KG1 (cell line): ENCODE measurements at regions not wholly inside any gene's neighbourhood (a gene's known extent, or its start where the extent isn't known, plus 50 kb on each side); places are given as distances from the start of the nearest gene placed in this dataset.
A peak's percentile ranks its signal among the peaks of the same experiment; 100 is the strongest.
"Not testable (repeated sequence)": the region's sequence is repeated elsewhere in the genome, so short reads cannot be mapped to it uniquely, and the experiment has no call there.

Source experiments
- DNase-seq: peaks from one replicate; lab custom pipeline; 2025; lab: John Stamatoyannopoulos, UW

DNA sequence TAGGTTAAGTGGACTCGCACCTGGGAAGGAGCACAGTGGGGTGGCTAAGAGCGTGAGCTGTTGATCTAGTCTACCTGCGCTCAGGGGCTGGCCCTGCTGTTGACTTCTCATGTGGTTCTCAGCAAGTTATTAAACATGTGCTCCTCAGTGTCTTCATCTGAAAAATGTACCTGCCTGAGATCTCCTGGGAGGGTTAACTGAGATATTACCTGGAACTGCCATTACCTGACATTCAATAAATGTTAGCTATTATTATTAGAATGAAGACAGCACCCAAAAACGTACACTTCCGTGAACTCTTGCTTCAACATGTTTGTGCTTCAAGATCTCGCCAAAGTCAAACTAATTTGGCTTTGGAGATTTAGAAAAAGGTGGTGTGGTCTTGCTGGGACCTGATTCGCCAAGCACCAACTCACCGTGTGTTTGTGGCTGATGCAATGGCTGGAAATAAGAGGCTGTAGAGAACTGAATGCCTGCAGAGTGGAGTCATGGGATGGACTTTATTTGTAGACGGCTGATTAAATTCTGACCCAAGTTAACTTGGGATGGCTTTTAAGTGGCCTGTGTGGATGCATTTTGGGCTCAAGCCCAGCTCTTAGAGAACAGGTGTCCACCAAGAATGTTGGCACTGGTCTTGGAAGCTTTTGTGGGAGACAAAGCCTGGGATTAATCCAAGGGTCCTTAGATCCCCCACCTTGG is 692.9 kb downstream of the QKI start:
- DNase-seq = no peak

DNA sequence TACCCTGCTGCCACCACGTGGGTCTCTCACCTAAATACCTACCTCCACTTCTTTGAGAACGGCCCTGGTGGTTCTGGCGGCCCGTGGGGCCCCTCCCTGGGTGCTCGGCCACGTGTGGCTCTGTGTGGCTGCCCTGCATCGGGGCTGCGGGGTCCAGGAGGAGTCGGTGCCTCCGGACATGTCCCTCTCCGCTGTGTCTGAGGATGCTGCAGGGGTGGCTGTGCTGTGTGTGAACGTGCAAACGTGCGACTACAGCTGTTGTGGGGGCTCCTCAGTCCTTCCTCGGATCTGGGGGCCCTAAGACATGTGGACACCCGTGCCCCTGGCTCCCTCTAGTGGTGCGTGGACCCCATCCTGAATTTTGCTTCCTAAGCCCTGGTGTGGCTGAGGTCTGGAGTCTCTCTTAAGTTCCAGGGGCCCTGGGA is 691.8 kb downstream of the QKI start:
- no peak for DNase-seq

DNA sequence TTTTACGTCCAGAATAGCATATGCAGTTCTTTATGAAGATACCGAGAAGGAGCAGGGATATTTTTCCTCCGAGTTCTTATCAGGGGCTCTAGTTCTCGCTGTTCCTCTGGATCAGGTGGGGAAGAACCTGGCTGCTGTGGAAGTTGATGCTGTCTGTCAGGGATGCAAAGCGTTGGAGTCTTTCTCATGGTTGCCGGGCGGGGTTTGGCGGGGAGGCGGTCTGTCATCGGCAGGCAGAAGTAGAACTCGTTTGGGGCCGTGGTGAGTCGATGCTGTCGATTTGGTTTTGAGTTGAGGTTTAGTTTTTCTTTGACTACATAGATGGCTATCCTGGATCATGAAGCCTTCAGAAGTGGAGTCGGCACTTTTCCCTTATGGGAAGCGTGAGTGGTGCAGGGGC is 691.2 kb downstream of the QKI start:
- no peak for DNase-seq

DNA sequence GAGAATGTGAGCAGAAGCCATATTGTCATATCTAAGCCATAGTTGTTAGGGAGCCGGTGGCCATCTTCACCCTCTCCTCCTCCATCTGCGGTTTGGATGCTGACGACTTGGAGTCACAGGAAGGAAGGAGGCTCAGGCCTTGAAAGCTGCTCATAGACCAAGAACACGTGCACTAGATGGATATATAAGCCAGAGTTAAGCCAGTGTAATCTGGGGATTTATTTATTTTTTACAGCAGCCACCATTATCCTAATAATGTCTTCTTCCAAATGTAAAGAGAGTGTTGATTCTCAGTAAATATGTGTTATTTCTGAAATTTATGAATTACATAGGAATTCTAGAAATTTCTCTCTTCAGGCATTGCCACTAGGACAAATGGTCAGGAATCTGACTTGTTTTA is 689.9 kb downstream of the QKI start:
- DNase-seq = no peak

DNA sequence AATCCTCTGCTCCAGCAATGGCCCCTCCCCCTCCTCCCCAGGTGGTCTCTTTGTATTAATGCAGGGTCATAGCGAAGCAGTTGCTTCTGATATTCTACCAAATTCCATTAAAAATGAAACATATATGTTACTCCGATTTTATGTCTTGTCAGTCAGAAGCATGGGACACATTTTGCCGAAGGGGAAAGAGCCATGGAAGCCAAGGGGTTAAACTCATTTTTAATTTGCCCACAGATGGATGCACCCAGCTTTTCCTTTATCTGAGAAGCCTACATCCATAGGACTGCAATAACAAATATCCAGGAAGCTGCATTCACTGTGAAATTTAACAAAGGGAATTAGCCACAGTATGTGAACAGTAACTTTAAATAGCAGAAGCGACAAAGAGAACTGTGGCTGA is 688.2 kb downstream of the QKI start:
- no peak for DNase-seq

DNA sequence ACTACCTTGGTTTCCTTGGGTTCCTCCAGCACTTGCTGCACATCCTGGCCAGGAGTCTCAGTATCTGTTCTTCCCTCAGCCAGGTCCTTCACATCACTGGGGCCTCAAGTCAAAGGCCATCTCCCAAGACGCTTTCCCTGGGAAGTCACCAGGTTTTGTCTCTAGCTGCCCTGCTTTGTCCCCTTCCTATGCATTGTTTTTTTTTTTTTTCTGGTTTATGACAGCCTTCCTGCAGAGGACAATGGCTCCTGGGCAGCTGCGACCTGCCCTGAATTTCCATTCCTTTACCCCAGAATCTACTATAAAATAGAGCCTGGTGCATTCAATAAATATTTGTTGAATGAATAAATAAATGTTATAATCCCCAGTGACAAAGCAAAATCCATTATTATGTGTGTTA is 687.3 kb downstream of the QKI start:
- no peak for DNase-seq

DNA sequence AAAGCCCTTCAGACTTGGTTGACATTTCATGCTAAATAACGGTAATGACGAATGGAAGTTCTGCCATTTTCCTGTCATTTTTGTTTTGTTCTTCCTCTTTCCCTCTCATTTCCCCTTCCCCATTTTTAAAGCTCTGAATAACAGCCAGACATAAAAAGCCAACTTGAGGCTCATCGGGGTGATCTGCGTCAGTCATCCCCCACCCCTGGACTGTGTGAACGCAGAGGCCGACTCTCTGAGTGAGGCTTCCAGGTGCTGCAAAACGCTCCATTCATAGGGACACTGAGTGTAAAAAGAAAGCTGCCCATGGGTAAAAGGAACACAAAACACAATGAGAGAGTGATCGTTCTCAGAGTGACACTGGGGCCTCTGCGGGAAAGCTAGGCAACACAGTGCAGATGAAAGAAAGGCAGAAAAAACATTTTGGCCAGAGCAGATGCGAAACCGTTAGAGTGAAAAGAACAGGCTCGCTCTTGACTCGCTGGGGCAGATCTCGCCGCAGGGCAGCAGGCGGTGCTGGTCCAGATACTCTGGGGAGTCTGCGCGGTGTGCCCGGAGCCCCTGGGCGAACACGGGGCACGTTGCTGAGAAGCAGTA is 684.8 kb downstream of the QKI start:
- no peak for DNase-seq

DNA sequence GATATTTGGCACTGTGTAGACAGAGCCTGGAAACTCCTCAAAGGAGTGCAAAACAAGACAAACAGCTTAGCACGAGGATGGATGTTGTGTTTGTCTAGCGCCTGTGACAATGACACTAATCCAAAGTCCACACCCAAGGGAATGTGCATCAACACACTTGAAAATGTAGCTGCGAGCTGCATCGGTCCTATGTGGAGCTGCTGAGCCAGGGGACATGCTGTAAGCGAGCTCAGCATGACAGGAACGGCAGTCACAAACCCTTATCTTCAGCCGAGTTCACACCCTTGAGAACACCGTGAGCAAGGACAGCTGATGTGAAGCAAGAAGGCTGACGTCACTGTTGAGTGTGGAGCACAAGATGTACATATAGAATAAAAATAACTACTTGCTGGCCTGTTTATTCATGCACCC is 684.3 kb downstream of the QKI start:
- no peak for DNase-seq

DNA sequence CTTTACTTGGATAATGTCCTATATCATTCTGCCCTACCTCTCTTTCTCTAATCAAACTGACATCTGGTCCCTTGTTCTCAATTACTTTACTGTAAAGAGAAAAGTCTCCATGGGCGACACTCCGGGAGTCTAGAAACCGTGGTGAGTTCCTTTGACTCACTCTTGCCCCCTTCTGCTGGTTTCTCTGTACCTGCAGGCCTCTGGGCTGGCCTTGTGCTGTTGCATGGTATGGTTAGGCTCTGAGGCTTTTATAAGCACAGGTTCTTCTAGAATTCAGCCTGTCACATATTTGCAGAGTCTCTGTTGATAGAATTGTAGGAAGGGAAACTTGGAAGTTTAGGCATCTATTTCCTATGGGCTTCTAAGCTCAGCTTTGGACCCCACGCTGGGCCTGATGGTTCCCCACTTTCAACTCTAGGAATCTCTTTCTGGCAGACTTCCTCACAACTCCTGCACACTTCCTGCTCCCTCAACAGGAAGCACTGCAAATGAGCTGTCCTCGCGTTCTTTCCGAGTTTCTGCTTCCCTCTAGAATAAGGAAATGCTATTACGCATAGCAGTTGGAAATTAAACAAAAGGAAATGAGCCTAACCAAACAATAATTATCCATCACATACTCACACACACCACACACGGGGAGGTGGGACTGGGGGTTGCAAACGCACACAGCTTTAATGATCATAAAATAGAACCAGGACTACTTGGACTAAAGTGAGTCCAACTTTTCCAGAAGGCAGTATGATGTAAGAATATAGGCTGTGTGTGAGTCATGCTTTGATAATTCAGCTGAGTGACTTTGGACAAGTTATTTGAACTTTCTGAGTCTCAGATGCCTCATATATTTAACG is 683.3 kb downstream of the QKI start:
- DNase-seq = peak; percentile 15

DNA sequence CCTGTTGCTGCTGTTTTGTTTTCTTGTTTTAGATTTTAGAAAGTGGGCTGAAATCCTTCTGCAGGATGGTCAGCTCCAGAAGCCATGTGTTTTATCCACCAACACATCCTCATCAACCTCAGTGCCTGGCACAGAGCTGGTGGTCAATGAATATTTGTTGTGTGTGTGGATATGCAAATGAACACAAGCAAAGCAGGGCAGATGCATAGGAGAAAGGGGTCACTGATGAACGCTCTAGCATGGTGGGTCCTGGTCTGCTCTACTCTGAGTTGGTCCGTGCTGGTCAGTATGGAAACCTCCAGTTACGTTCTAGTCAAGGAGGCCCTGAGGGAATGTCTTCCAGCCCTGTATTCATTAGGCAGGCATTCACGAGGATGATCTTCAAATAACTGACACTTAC is 682.5 kb downstream of the QKI start:
- no peak for DNase-seq

DNA sequence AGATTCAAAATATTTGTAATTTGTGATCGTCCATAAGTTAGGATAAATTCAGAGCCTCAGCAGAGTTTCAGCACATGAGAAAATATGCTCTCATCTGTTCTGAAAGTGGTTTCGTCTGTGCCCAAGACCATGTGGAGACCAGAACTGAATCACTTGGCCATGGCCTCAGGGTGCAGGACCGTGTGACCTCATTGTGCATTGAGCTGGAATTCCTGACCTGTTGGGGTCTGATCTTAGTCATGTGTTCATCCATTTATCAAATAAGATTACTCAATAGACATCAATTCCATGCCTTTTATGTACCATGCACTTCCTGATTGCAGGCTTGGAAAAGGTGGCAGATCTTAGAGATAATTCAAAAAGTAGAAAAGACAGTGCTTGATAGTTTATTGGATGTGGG is 680.5 kb downstream of the QKI start:
- no peak for DNase-seq

DNA sequence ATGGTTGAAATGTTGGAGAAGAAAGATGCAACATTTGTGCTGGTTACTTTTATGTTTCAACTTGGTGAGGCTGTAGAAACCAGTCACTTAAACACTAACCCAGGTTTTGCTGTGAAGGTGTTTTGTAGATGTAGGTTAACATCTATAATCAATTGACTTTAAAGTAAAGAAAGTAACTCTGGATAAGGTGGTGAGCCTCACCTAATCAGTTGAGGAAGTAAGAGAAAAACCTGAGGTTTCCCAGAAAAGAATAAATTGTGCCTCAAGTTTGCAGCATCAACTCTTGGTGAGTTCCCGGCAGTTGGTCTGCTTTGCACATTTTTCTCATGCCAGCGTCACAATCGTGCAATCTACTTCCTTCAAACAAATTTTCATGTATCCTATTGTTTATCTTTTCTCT is 673.4 kb downstream of the QKI start:
- DNase-seq = no peak

DNA sequence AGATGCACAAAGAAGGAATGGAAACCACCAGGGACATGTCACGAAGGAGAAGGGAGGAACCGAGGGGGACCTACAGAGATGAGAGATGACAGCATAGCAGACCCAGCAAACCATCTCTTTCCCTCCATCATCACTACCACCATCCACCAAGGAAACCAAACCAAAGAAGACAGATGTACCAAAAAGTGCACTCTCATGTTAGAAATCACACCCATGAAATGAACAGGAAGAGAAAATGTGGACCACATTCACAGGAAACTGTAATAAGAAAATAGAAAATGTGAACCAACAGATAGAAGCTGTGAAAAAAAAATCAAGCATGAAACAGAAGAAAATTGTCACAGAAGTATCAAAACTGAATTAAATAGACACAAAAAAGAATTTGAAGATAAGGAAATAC is 672.7 kb downstream of the QKI start:
- DNase-seq = no peak

DNA sequence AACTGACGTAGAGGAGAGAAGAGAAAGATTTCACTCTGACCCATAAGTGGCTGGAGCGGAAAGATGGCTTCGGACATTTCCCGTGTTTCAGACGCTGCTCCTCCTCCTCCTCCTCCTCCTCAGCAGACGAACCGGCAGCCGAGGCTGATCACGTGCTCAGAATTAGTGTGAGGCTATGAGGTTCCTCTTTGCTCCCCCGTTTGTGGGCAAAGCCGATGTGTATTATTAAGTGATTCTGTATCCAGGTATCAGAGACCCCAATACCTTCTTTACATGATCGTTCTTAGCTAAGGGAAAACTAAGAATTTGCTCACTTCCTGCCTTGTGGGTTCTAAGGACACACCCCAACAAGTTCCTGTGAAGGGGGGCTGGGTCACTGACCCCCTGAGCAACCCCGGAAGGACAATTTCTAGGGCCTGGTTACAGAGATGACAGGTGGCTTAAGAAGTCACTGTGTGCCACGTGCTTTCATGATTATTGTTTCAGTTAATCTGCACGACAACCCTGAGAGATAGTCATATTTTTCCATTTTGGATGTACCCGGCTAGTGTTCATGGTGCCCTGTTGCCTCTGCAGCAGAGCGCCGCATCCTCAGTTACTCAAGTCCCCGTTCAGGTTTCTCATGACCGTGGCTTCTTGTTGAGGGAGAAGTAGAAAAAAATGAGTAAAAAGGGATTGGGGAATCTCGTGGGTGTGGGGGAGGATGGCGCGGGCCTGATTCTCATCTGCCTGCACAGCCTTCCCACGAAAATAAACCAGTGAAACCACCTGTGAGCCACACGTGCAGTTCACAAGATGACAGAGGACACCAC is 671.8 kb downstream of the QKI start:
- DNase-seq = no peak

DNA sequence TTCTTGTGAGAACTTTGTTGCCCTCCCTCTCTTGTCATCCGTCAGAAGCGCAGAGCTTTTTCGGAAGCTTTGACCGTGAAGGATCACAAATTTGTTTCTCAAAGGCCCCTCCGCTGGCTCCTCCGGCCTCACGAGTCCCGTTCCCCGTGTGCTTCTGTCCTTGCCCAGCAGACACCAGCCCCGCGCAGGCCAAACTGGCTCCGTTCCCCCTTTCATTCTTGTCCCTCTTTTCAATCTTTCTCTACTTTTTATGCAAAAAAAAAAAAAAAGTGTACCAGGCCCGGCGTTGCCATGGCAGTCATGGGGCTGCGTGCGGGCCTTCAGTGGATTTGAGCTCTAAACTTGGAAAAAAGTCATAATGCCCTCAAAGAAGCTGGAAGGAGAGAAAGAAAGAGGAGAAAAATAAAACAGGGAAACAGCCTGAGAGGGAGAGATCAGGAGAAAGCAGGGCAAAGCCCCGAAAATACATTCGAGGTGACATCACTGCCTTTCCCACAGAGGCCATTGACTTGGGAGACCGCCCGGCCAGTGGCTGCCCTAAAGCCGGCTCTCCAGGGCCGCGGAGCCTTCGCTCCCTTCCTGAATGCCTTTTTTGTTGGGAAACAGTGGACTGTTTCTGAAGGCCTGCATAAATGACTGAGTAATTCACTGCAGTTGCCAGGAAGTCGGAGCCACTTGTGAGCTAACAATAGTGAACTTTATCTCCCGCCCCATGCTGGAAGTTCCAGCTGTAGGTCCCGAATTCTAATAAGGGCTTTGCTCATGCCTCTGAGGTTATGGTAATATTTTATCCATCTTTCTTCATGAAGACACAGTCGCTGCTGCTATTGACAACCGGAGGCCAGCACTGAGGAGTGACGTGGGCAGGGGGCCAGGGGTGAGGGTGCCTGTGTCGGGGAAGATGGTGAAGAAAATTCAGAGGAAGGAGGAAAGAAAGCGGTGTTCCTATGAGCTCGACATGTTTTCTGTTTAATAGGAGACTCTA is 670.9 kb downstream of the QKI start:
- no peak for DNase-seq

DNA sequence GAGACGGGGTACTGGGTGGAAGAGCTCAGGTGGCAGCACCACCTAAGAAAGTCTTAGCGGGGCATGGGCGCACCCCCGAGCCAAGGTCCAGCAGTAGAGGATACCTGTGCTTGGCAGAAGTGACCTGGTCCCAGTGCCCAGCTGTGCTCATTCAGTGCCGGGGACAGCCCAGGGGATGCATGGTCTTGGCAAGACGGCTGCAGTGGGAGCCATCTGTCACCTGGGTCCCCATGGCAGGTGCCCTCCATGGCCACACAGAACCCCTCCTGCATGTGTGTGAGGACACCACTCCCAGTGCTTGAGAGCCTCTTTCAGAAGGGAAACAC is 664.7 kb downstream of the QKI start:
- DNase-seq = no peak

DNA sequence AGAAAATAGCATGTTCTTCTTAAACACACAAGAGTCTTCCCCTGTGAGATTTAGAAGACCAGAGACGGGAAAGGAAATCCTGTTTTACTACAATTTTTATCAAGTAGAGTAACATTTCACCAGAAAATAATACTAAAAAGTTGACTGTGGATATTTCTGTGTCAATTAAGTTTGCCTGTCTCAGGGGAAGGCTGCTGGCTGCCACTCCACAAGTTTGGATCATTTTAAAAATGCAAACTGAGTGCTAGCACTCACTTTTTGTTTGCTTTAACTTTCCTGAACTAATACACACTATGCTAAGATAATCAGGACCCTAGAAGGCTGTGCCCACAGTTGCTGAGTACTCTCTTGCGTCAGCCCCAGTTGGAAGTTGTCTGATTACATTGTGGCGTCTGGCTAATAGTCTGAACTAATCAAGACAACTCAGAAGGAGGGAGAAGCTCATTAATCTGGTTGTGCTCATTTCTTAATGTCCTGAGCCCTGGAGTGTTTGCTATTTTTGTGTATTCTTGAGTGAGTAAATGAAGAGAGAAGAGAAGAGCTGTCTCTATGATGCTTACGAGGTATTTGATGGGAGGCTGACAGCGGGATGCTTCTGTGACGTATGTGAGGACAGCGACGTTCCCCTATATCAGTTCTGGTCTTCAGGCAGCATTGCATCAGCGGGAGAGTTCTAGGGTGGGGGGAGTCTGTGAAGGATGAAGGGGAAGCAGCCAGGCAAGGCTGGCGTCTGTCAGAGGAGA is 664.2 kb downstream of the QKI start:
- DNase-seq = no peak

DNA sequence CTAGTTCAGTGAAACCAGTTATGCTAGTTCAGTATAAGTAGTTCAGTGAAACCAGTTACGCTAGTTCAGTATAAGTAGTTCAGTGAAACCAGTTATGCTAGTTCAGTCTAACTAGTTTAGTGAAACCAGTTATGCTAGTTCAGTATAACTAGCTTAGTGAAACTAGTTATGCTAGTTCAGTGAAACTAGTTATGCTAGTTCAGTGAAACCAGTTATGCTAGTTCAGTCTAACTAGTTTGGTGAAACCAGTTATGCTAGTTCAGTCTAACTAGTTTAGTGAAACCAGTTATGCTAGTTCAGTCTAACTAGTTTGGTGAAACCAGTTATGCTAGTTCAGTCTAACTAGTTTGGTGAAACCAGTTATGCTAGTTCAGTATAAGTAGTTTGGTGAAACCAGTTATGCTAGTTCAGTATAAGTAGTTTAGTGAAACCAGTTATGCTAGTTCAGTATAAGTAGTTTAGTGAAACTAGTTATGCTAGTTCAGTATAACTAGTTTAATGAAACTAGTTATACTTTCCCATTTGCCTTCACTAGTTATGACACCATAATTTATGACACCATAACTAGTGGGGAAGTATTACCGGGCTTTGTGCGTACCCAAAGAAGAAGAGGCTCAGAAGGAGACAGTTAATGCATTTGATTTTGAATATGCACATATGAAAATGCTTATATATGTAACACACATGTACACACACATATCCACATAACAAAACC is 662.5 kb downstream of the QKI start:
- not testable (repeated sequence) for DNase-seq

DNA sequence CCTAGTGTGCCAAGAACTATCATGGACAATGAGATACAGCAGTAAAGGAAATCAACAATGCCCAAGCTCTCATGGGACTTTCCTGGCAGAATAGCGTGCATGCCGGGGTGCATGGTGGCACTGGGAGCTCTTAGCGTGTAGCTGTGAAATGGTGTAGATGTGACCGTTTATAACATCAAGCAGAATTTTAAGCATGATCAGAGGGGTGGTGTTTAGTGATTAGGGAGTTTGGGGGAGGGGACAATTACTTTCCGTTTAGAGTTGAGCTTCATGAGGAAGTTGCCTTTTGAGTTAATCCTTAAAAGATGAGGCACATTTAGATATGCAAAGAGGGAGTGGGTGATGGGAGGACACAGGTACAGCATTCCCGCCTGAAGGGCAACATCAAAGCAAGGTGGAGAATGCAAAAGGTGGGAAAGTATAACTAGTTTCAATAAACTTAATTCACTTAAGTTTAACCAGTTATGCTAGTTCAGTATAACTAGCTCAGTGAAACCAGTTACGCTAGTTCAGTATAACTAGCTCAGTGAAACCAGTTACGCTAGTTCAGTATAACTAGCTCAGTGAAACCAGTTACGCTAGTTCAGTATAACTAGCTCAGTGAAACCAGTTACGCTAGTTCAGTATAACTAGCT is 661.6 kb downstream of the QKI start:
- no peak for DNase-seq
